ENCODE measurements at regions not wholly inside any gene's neighbourhood (a gene's known extent, or its start where the extent isn't known, plus 50 kb on each side); places are given as distances from the start of the nearest gene placed in this dataset.

DNA sequence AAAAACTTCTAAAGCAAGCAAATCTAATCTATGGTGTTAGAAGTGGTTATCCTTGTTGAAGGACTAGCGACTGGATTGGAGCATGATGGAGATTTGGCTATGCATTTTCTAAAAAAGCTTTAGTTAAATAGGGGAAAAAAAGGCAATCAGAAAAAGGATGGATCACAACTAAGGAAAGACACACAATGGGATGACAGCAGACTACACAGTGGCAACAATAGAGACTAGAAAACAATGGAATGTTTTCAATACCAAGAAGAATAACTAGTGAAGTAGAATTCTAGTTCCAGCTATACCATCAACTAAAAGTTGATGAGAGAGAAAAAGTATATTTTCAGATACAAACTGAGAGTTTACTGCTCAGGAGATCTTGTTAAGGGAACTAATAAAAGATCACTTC, 605.8 kb downstream of the PTPRU start:
- TF ChIP-seq POLR2A (IDR thresholded peaks at IDR 0.05; ENCODE audit: low read length), result no peak
- TF ChIP-seq, protein P1, sequence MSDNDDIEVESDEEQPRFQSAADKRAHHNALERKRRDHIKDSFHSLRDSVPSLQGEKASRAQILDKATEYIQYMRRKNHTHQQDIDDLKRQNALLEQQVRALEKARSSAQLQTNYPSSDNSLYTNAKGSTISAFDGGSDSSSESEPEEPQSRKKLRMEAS (IDR thresholded peaks at IDR 0.05), result no peak
- TF ChIP-seq, protein P2, sequence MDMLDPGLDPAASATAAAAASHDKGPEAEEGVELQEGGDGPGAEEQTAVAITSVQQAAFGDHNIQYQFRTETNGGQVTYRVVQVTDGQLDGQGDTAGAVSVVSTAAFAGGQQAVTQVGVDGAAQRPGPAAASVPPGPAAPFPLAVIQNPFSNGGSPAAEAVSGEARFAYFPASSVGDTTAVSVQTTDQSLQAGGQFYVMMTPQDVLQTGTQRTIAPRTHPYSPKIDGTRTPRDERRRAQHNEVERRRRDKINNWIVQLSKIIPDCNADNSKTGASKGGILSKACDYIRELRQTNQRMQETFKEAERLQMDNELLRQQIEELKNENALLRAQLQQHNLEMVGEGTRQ (IDR thresholded peaks at IDR 0.05), result no peak
- no peak for TF ChIP-seq RCOR1 (IDR thresholded peaks at IDR 0.05; ENCODE audit: low read depth, low read length)
- TF ChIP-seq, protein P3, sequence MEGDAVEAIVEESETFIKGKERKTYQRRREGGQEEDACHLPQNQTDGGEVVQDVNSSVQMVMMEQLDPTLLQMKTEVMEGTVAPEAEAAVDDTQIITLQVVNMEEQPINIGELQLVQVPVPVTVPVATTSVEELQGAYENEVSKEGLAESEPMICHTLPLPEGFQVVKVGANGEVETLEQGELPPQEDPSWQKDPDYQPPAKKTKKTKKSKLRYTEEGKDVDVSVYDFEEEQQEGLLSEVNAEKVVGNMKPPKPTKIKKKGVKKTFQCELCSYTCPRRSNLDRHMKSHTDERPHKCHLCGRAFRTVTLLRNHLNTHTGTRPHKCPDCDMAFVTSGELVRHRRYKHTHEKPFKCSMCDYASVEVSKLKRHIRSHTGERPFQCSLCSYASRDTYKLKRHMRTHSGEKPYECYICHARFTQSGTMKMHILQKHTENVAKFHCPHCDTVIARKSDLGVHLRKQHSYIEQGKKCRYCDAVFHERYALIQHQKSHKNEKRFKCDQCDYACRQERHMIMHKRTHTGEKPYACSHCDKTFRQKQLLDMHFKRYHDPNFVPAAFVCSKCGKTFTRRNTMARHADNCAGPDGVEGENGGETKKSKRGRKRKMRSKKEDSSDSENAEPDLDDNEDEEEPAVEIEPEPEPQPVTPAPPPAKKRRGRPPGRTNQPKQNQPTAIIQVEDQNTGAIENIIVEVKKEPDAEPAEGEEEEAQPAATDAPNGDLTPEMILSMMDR (IDR thresholded peaks at IDR 0.05), result no peak
- TF ChIP-seq RAD21 (conservative IDR thresholded peaks at IDR 0.05 in 1 of 2, IDR thresholded peaks at IDR 0.05 in 1 of 2), result no peak
